GM19467 (cell line): ENCODE measurements at regions not wholly inside any gene's neighbourhood (a gene's known extent, or its start where the extent isn't known, plus 50 kb on each side); places are given as distances from the start of the nearest gene placed in this dataset.

ENCODE experiments used
- ATAC-seq: cut with Tn5 transposase; IDR thresholded peaks from one replicate; pipeline ENCODE4 v1.9.1; 2021; ENCODE audit warnings: mild to moderate bottlenecking, moderate library complexity; ENCODE audit not compliant: unreplicated experiment

DNA sequence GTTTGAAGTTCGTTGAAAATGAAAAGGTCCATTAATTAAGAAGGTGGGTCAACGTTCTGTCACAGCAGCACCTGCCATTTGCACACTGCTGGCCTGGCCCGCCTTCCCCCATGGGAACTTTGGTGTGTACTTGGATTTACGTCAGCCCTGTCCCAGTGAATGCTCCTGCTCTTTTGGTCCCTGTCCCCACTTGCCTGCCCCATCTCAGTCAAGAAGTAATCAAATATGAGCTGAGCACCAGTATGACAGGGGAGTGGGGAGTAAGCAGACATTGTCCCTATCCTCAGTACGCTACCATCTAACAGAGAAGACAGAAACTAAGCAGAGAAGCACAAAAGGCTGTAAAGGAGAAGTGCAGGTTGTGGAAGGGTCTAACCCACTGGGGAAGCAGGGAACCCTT lies 65.1 kb downstream of the SLC4A3 start:
- ATAC-seq, result no peak

DNA sequence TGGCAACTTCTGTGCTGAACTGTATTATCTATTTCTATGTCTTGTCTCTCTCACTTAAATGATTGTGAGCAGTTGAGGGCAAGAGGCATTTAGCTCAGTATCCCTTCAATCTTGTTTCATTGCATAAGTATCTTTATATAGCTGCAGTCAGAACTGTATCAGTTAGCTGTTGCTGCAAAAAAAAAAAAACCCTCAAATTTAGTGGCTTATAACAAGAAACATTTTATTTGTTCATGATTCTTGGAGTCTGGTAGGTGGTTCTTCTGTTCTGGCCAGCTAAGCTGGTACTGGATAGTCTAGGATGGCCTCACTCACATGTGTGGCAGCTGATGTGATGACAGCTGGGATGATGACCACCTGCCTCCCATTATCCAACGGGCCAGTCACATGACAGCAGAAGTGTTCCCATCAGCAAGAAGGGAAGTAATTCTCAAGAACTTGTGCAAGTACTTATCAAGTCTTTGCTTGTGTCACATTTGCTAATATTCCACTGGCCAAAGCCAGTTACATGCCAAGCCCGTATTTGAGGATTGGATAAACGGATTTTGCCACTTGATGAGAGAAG lies 67.8 kb downstream of the SLC4A3 start:
- no peak for ATAC-seq

DNA sequence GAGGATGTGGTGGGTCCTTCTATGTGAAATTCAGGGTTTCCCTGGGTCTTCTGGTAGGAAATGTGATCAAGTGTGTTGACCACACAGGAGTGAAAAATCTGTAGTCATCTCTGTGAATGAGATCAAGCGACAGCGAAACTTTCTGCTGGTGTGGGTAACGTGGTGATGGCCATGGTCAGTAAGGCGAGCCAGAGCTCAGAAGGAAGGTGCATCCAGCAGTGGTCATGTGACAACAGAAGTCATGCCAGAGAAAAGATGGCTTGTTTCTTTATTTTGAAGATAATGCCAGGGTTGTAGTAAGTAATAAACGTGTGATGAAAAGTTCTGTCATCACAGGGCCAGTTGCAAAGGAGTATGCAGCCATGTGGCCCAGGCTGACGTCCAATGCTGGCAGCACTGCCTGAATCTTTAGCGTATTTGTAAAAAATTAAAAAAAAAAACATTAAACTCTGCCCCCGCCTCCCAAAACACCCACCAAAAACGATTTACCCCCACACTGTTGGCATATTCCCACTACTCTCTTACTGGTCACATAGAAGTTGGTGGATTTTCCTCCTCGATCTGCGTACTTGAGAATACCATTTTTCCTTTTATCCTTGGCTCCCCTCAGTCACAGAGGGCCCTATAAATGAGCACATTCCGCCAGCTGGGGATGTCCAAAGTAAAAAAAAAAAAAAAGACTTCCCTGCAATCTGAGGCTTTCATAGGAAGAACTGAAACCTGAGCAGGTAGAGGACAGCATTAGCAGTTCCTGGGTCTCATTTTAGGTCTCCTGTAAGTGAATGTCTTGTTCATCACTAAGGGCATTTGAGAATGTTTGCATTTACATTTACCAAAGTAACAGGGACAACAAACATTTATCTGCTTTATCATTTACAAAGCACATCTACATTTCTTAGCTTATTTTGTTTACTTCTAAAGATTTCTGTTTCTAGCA lies 70.6 kb downstream of the SLC4A3 start:
- no peak for ATAC-seq

- ATAC-seq, result no peak
Measured at GRCh38 chr2:219698748-219699439, 71.5 kb downstream of the SLC4A3 start.

DNA sequence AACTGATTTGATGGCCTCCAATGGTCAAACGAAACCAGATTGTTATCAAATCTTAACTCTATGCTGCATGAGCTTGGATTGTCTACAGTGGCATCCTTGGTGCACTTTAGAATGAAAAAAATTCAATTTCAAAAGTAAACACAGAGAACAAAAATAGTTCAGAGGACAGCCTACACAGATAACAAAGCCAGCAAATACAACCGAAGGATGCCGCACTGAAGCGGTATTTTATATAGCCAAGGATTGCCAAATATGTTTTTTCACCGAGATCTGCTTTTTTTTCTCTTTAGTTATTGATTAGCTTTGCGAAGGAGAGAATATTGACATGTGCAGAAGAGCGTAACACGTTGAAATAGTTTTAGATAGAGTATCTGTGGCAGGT lies 72.0 kb downstream of the SLC4A3 start:
- no peak for ATAC-seq

GRCh38 chr2:219701847-219702634 lies 74.6 kb downstream of the SLC4A3 start:
- no peak for ATAC-seq

GRCh38 chr2:219702796-219703545 lies 75.5 kb downstream of the SLC4A3 start:
- no peak for ATAC-seq

- no peak for ATAC-seq
Measured at GRCh38 chr2:219704878-219705277, 77.4 kb downstream of the SLC4A3 start.

GRCh38 chr2:219706823-219707281 lies 79.4 kb downstream of the SLC4A3 start:
- no peak for ATAC-seq

GRCh38 chr2:219707496-219708285 lies 80.3 kb downstream of the SLC4A3 start:
- no peak for ATAC-seq

DNA sequence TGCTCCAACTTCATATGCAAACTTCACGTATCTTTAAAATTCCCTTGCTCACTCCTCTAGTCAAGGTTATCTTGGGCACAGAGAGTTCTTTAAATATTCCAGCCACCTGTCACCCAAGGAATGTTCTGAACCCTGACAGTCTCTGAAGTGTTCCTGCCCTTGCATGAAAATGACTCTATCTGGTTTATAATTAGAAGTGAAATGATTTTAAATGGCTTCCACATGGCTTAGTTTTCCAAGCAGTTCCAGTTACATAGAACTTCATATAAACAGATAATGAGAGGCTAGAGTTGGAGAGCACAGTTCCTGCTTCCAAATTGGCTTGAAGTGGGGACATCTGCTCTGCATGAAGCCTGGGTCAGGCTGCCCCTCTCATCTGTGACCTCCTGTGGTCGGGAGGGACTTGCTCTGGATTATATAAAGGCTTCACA lies 81.9 kb downstream of the SLC4A3 start:
- no peak for ATAC-seq

- ATAC-seq, result no peak
Measured at GRCh38 chr2:219713110-219713509, 85.7 kb downstream of the SLC4A3 start.

GRCh38 chr2:219714681-219715400 lies 87.4 kb downstream of the SLC4A3 start:
- ATAC-seq, result no peak

DNA sequence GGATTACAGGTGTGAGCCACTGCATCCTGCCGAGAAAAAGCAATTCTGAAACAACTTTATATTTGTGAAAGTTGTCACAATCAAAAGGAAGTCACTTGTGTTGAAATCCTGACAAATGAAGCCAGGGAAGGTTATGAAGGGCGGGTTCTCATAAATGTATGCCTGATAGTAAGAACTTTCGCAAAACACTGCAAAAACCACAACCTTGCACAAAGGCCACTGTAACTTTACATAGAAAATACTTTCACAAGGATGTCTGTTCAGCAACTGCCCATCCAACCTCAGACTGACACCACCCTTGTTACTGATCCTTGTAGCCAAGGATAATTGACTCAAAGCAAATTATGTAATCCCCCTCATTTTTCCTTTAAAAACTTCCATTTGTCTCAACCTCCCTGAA lies 90.6 kb downstream of the SLC4A3 start:
- no peak for ATAC-seq

DNA sequence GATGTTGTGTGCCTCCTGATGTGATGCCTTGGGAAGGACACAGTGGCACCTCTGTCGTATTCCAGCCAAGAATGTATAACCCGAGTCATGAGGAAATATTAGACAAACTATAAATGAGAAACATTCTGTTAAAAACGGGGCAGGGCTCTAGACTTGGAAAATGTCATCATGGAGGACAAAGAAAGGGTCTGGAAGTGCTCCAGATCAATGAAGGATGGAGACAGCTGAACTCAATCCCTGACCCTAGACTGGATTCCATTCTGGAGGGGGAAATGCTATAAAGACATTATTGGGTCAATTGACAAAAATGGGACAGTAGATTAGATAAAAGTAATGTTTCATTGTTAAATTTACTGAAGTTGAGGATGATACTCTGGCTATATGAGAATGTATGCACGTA lies 92.1 kb downstream of the SLC4A3 start:
- no peak for ATAC-seq

- no peak for ATAC-seq
Measured at GRCh38 chr2:219720956-219721355, 93.5 kb downstream of the SLC4A3 start.

DNA sequence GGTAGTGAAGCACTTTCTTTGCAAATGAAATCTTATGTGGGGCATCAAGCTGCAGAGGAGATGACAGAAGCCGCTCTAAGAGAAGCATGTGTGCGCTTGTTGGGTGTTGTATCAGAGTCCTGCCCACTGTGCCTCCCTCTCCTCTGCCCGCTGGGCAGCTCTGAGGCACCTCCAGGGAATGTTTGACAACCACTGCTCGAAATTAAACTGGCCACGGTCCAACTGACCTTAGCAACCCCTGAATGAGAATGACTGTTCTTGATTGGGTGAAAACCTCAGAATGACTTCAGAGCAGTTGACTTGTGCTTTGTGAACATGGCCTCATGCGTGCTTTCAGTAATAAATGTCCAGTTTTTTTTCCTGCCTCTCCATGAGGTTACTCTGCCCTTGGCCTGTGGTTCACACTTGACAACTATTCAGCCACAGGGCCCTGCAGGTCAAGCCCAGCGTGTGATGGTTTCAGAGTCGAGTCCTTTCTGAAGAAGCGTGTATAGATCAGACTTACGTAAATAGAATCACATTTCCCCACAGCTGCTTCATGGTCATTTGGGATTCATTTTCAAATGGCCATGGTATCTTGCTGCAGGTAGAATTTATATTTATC lies 94.9 kb downstream of the SLC4A3 start:
- ATAC-seq, result no peak

DNA sequence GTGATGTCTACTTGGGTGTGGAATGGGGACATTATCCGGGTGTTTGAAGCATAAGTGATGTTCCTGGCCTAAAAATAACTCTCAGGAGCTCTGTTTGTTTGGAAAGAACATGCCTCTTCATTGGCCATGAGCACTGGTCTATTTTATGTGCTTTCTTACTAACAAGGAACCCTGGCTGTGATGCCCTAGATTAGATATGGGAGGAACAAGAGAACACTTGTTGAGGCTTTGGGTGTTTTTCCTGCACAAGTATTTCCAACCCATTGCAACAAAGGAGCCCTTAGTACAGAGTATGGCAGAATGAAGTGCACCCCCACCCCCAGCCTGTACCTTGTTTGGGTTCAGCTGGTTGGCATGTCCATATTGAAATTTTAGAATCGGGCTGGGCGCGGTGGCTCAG lies 95.9 kb downstream of the SLC4A3 start:
- ATAC-seq, result no peak
